ENCODE measurements at regions not wholly inside any gene's neighbourhood (a gene's known extent, or its start where the extent isn't known, plus 50 kb on each side); places are given as distances from the start of the nearest gene placed in this dataset.
"Not testable (repeated sequence)": the region's sequence is repeated elsewhere in the genome, so short reads cannot be mapped to it uniquely, and the experiment has no call there.

DNA sequence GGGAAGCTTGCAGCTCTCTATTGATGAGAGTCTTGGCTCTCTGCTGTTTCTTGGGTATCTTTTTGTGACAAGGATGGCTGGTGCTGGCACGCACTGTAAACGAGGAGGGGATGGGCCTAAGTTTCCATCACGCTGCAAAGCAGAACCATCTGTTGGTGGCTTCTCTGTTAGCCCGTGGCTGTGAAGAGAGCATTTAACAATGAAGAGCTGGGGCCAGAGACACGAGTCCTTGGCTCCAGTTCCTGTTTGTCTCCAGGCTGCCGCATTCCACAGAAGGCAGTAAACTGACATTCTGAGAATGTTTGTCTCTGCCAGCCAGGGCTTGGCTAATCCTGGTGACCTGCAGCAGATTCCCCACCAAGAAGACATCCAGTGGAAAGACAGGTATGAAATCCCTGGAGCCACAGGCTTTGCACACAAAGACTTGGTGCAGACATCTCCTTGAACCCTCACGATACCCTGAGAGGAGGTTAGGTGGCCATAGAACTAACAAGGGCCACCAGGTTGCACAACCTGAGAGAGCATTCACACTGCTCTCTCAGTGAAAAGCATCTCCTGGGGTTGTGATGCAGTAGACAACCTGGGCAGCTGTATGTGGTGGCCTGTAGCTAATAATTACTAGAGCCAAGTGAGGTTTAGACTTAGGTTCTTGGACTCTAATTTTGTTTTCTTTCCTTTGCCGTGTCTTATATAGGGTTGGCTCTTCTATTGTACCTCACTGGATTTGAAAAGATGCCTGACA, 130.9 kb downstream of the ASB7 start:
- no peaks in the 10 kb centered on the region for H4K20me1 ChIP-seq (ENCODE audit: control insufficient read depth, insufficient read depth)
- no peaks in the 10 kb centered on the region for H3K36me3 ChIP-seq (ENCODE audit: control insufficient read depth in 2 of 2, insufficient read depth in 2 of 2, low read length in 1 of 2)
- ChIA-PET CTCF (no interaction called here), SMC1A (ENCODE audit: uncharacterized antibody, unreplicated experiment) (interaction anchor here (1.2 kb wide), 1 partner anchor 144 kb away, joined by 3 read pairs; no protein-coding TSS in a partner anchor), RAD21 (ENCODE audit: unreplicated experiment) (no interaction called here), POLR2A (no interaction called here)
- peaks cover 0 to 4% of the 10 kb centered on the region in 2 experiments; a peak in 1 of 4 replicates for H3K27me3 ChIP-seq (replicated peaks in 1 of 2; ENCODE audit: control insufficient read depth in 2 of 2, insufficient read depth in 2 of 2, low read length in 1 of 2)
- DNase-seq (ENCODE audit: low read depth, low spot score) (no peak), ATAC-seq (no peak), FAIRE-seq (no peak)
- no peaks in the 10 kb centered on the region for H3K4me1 ChIP-seq (ENCODE audit: control insufficient read depth, insufficient read depth, low read length)
- H2AFZ ChIP-seq (ENCODE audit: control insufficient read depth, low read depth, low read length) = no peak overlapping the region
- intact Hi-C loops (cut with micrococcal nuclease; ENCODE audit: unreplicated experiment) (no loop called here), in situ Hi-C loops (cut with MboI) (no loop called here)
- H3K4me2 ChIP-seq (ENCODE audit: control insufficient read depth, insufficient read depth) = no peak overlapping the region
- TF ChIP-seq, protein P1, sequence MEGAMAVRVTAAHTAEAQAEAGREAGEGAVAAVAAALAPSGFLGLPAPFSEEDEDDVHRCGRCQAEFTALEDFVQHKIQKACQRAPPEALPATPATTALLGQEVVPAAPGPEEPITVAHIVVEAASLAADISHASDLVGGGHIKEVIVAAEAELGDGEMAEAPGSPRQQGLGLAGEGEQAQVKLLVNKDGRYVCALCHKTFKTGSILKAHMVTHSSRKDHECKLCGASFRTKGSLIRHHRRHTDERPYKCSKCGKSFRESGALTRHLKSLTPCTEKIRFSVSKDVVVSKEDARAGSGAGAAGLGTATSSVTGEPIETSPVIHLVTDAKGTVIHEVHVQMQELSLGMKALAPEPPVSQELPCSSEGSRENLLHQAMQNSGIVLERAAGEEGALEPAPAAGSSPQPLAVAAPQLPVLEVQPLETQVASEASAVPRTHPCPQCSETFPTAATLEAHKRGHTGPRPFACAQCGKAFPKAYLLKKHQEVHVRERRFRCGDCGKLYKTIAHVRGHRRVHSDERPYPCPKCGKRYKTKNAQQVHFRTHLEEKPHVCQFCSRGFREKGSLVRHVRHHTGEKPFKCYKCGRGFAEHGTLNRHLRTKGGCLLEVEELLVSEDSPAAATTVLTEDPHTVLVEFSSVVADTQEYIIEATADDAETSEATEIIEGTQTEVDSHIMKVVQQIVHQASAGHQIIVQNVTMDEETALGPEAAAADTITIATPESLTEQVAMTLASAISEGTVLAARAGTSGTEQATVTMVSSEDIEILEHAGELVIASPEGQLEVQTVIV (IDR thresholded peaks at IDR 0.05; ENCODE audit: borderline replicate concordance, partially characterized antibody) = no peak
- TF ChIP-seq ZBED1 (IDR thresholded peaks at IDR 0.05; ENCODE audit: borderline replicate concordance) = no peak
- TF ChIP-seq, protein P2, sequence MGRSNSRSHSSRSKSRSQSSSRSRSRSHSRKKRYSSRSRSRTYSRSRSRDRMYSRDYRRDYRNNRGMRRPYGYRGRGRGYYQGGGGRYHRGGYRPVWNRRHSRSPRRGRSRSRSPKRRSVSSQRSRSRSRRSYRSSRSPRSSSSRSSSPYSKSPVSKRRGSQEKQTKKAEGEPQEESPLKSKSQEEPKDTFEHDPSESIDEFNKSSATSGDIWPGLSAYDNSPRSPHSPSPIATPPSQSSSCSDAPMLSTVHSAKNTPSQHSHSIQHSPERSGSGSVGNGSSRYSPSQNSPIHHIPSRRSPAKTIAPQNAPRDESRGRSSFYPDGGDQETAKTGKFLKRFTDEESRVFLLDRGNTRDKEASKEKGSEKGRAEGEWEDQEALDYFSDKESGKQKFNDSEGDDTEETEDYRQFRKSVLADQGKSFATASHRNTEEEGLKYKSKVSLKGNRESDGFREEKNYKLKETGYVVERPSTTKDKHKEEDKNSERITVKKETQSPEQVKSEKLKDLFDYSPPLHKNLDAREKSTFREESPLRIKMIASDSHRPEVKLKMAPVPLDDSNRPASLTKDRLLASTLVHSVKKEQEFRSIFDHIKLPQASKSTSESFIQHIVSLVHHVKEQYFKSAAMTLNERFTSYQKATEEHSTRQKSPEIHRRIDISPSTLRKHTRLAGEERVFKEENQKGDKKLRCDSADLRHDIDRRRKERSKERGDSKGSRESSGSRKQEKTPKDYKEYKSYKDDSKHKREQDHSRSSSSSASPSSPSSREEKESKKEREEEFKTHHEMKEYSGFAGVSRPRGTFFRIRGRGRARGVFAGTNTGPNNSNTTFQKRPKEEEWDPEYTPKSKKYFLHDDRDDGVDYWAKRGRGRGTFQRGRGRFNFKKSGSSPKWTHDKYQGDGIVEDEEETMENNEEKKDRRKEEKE (IDR thresholded peaks at IDR 0.05) = no peak
- no TSS peak for BruUV-seq (replicated peaks)
- no peaks in the 10 kb centered on the region for H3K79me2 ChIP-seq (ENCODE audit: control insufficient read depth, insufficient read depth, low read length)
- WGBS (ENCODE audit: insufficient coverage, insufficient replicate concordance, low lambda C conversion rate, missing lambda C conversion rate) = 28% methylated on average over 8 of the region's 8 CpGs
- H3K4me3 ChIP-seq = no peak overlapping the region
- H3K27ac ChIP-seq (ENCODE audit: control insufficient read depth, insufficient read depth) = no peak overlapping the region
- no peak overlapping the region for H3K9ac ChIP-seq (ENCODE audit: control insufficient read depth, insufficient read depth, low read length)
- peaks cover 2% of the 10 kb centered on the region; the same call in 1 of the 3 replicates for H3K9me3 ChIP-seq (replicated peaks; ENCODE audit: control insufficient read depth, insufficient read depth, low read length)

DNA sequence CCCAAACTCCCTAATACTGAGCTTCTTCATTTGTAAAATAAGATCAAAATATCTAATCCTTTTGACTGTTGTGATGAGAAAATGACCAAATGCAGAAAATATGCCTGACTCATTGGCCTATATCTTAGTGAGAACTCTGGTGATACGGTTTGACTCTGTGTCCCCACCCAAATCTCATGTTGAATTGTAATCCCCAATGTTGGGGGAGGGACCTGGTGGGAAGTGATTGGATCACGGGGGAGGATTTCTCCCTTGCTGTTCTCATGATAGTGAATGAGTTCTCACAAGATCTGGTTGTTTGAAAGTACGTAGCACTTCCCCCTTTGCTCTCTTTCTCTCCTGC, 131.4 kb downstream of the ASB7 start:
- SMC1A ChIA-PET (ENCODE audit: uncharacterized antibody, unreplicated experiment) = interaction anchor here (1.2 kb wide), 1 partner anchor 143 kb away, joined by 3 read pairs; no protein-coding TSS in a partner anchor
- H3K4me1 ChIP-seq (ENCODE audit: control insufficient read depth, insufficient read depth, low read length); H2AFZ ChIP-seq (ENCODE audit: control insufficient read depth, low read depth, low read length); H3K4me3 ChIP-seq; H3K79me2 ChIP-seq (ENCODE audit: control insufficient read depth, insufficient read depth, low read length); RAD21 ChIA-PET (ENCODE audit: unreplicated experiment); H3K4me2 ChIP-seq (ENCODE audit: control insufficient read depth, insufficient read depth); H3K9ac ChIP-seq (ENCODE audit: control insufficient read depth, insufficient read depth, low read length); DNase-seq (ENCODE audit: low read depth, low spot score); intact Hi-C loops (cut with micrococcal nuclease; ENCODE audit: unreplicated experiment); POLR2A ChIA-PET; H4K20me1 ChIP-seq (ENCODE audit: control insufficient read depth, insufficient read depth); ATAC-seq; H3K36me3 ChIP-seq (ENCODE audit: control insufficient read depth in 2 of 2, insufficient read depth in 2 of 2, low read length in 1 of 2); FAIRE-seq; H3K27me3 ChIP-seq (replicated peaks in 1 of 2; ENCODE audit: control insufficient read depth in 2 of 2, insufficient read depth in 2 of 2, low read length in 1 of 2); H3K27ac ChIP-seq (ENCODE audit: control insufficient read depth, insufficient read depth); H3K9me3 ChIP-seq (replicated peaks; ENCODE audit: control insufficient read depth, insufficient read depth, low read length); CTCF ChIA-PET; BruUV-seq (replicated peaks); in situ Hi-C loops (cut with MboI): not testable (repeated sequence)
- WGBS (ENCODE audit: insufficient coverage, insufficient replicate concordance, low lambda C conversion rate, missing lambda C conversion rate) = 13% methylated on average over 3 of the region's 3 CpGs

All from GM12878 (cell line).